PC-3 (cell line): ENCODE measurements at regions not wholly inside any gene's neighbourhood (a gene's known extent, or its start where the extent isn't known, plus 50 kb on each side); places are given as distances from the start of the nearest gene placed in this dataset.

ENCODE experiments used
- ATAC-seq: fragments of 200-7000 bp; cut with Tn5 transposase; 2 replicates; pipeline ENCODE4 v1.9.1; 2020; ENCODE audit warnings: mild to moderate bottlenecking, moderate library complexity
- BruUV-seq: library from RNA; stranded (reverse); fragments of 400-500 nt; replicated peaks from 2 replicates; lab custom pipeline; 2021; lab: Mats Ljungman, UMichigan
- CTCF ChIA-PET: fragments of 300-600 bp; sonication (Branson Sonifier 250); formaldehyde crosslinking; loops from one replicate; lab custom pipeline; 2022; ENCODE audit warnings: antibody characterized with exemption; lab: Charles Lee
- POLR2A ChIA-PET: fragments of 300-600 bp; sonication (Branson Sonifier 250); formaldehyde crosslinking; loops from one replicate; lab custom pipeline; 2022; ENCODE audit warnings: antibody characterized with exemption; ENCODE audit not compliant: unreplicated experiment; lab: Charles Lee
- DNase-seq: peaks from one replicate; pipeline ENCODE4 v3.0.0-alpha.2; 2015
- H2AFZ ChIP-seq: fragments of 300-600 bp; sonication (generic); 2 replicates; pipeline ENCODE4 v1.6.0; 2016; ENCODE audit warnings: antibody characterized with exemption, low read length
- H3F3A ChIP-seq: fragments of 300-600 bp; sonication (generic); one replicate; pipeline ENCODE4 v1.6.0; 2017; ENCODE audit warnings: antibody characterized with exemption, low read length, control low read depth, mild to moderate bottlenecking; ENCODE audit not compliant: unreplicated experiment
- H3K27ac ChIP-seq: fragments of 300-600 bp; sonication (generic); 2 replicates; pipeline ENCODE4 v1.5.1; 2016; ENCODE audit warnings: mild to moderate bottlenecking, low read length
- H3K27me3 ChIP-seq: fragments of 300-600 bp; sonication (generic); 2 replicates; pipeline ENCODE4 v1.6.1; 2016; ENCODE audit warnings: low read length, mixed read lengths
- H3K36me3 ChIP-seq: fragments of 300-600 bp; sonication (generic); 2 replicates; pipeline ENCODE4 v1.6.1; 2016; ENCODE audit warnings: low read depth, mixed run types, low read length, mixed read lengths
- H3K4me1 ChIP-seq: fragments of 300-600 bp; sonication (generic); 2 replicates; pipeline ENCODE4 v1.5.1; 2016; ENCODE audit warnings: low read length; ENCODE audit not compliant: insufficient read depth
- H3K4me2 ChIP-seq: fragments of 300-600 bp; sonication (generic); 2 replicates; pipeline ENCODE4 v1.6.0; 2016; ENCODE audit warnings: low read length
- H3K4me3 ChIP-seq: fragments of 300-600 bp; sonication (generic); 2 replicates; pipeline ENCODE4 v1.5.1; 2016; ENCODE audit warnings: mild to moderate bottlenecking, low read length, mixed read lengths
- H3K79me2 ChIP-seq: fragments of 300-600 bp; sonication (generic); 2 replicates; pipeline ENCODE4 v1.6.1; 2017; ENCODE audit warnings: low read length, mixed read lengths
- H3K9ac ChIP-seq: fragments of 300-600 bp; sonication (generic); 2 replicates; pipeline ENCODE4 v1.6.0; 2016; ENCODE audit warnings: mild to moderate bottlenecking, low read length
- H3K9me2 ChIP-seq: fragments of 300-600 bp; sonication (generic); replicated peaks from 2 replicates; pipeline ENCODE4 v1.6.1; 2016; ENCODE audit warnings: mixed run types, low read length, mixed read lengths
- H3K9me3 ChIP-seq: fragments of 300-600 bp; sonication (generic); 2 replicates; pipeline ENCODE4 v1.6.1; 2016; ENCODE audit warnings: low read length, mixed read lengths
- H4K20me1 ChIP-seq: fragments of 300-600 bp; sonication (generic); 2 replicates; pipeline ENCODE4 v1.6.1; 2016; ENCODE audit warnings: low read length, mixed read lengths
- EZH2 ChIP-seq: fragments of 300-600 bp; sonication (generic); IDR thresholded peaks from one replicate; pipeline ENCODE4 v1.6.1; 2017; ENCODE audit warnings: antibody characterized with exemption, mild to moderate bottlenecking, low read length; ENCODE audit not compliant: unreplicated experiment
- EZH2phosphoT487 ChIP-seq: fragments of 300-600 bp; sonication (generic); IDR thresholded peaks from 2 replicates; pipeline ENCODE4 v1.6.1; 2018; ENCODE audit warnings: mild to moderate bottlenecking, antibody characterized with exemption, low read length, borderline replicate concordance
- intact Hi-C: fragments of 100-400 bp; cut with micrococcal nuclease; formaldehyde crosslinking; loops from 2 replicates; pipeline ENCODE4 v1.9.0; 2023
- TF ChIP-seq, protein P1 (sequence below): fragments of 300-600 bp; sonication (generic); conservative IDR thresholded peaks from 2 replicates; pipeline ENCODE4 v1.5.1; 2017; ENCODE audit warnings: antibody characterized with exemption, low read depth, mild to moderate bottlenecking, low read length

DNA sequence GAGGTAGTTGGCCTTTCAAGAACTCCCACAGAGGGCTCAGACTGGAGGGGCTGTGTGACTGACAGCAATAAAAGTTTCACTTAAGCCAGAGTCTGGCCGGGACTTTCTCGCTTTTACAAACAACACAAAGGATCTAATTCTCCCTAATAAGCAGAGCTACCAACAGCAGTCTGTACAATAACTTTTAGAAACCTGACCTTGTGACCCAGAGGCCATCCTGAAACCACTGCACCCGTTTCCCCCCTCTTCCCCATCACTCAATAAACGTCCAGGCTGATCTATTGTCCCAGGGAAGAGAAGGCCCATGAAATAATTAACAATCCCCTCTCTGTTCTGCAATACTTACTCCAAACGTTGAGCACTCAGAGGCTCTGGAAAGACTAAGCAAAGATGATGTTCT lies 442.4 kb downstream of the ZIC3 start:
- CTCF ChIA-PET = no interaction called here
- Histone ChIP-seq H3K4me2 (no peak overlapping the region), H3K9me3 (no peaks in the 10 kb centered on the region), H3K27ac (no peak overlapping the region), H3K36me3 (no peaks in the 10 kb centered on the region), H3K4me1 (no peaks in the 10 kb centered on the region), H3K79me2 (no peaks in the 10 kb centered on the region), H4K20me1 (no peaks in the 10 kb centered on the region), H3K4me3 (no peak overlapping the region), H3K9ac (no peak overlapping the region), H3K27me3 (no peaks in the 10 kb centered on the region), H2AFZ (no peak overlapping the region), H3F3A (no peaks in the 10 kb centered on the region), H3K9me2 (no peaks in the 10 kb centered on the region)
- no peak for DNase-seq
- intact Hi-C loops = no loop called here
- no peak for TF ChIP-seq EZH2
- TF ChIP-seq EZH2phosphoT487 = no peak
- TF ChIP-seq, protein P1, sequence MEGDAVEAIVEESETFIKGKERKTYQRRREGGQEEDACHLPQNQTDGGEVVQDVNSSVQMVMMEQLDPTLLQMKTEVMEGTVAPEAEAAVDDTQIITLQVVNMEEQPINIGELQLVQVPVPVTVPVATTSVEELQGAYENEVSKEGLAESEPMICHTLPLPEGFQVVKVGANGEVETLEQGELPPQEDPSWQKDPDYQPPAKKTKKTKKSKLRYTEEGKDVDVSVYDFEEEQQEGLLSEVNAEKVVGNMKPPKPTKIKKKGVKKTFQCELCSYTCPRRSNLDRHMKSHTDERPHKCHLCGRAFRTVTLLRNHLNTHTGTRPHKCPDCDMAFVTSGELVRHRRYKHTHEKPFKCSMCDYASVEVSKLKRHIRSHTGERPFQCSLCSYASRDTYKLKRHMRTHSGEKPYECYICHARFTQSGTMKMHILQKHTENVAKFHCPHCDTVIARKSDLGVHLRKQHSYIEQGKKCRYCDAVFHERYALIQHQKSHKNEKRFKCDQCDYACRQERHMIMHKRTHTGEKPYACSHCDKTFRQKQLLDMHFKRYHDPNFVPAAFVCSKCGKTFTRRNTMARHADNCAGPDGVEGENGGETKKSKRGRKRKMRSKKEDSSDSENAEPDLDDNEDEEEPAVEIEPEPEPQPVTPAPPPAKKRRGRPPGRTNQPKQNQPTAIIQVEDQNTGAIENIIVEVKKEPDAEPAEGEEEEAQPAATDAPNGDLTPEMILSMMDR = no peak
- POLR2A ChIA-PET = no interaction called here
- ATAC-seq = no peak
- BruUV-seq = no TSS peak

DNA sequence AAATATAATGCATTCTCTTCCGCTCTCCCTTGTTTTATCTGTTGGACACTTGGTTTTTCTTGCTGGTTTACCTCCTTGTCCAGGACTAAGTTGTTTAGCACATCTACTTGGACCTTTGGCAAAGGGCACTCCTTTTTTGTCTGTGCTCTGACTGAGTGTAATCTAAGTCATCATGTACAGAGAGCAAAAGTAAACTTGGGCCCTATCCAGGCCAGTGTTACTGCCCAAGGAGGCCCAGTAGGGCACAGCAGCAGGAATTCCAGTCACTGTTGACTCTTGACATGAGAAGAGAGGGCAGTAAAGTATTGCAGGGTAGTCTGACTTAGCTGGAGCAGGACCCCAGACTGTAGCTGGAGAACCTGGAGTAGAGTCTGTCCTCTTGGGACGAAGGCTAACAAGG lies 445.5 kb downstream of the ZIC3 start:
- CTCF ChIA-PET = no interaction called here
- Histone ChIP-seq H3K9me3 (no peaks in the 10 kb centered on the region), H3K79me2 (no peaks in the 10 kb centered on the region), H3K4me2 (no peak overlapping the region), H3K4me3 (no peak overlapping the region), H3K27me3 (no peaks in the 10 kb centered on the region), H3K9ac (no peak overlapping the region), H3F3A (no peaks in the 10 kb centered on the region), H4K20me1 (no peaks in the 10 kb centered on the region), H3K9me2 (no peaks in the 10 kb centered on the region), H3K36me3 (no peaks in the 10 kb centered on the region), H3K4me1 (peaks cover 4% of the 10 kb centered on the region), H3K27ac (no peak overlapping the region), H2AFZ (no peak overlapping the region)
- intact Hi-C loops = loop anchor here (5.0 kb wide), 1 partner anchor 54 kb away; no protein-coding TSS in a partner anchor
- TF ChIP-seq EZH2phosphoT487 (no peak), EZH2 (no peak)
- TF ChIP-seq, protein P1 = no peak
- peak; percentile 41 for DNase-seq
- ATAC-seq = peak; percentile 65
- POLR2A ChIA-PET = no interaction called here
- BruUV-seq = no TSS peak

- Histone ChIP-seq H3K9me3 (no peaks in the 10 kb centered on the region), H3K9me2 (no peaks in the 10 kb centered on the region), H3K4me1 (peaks cover 19% of the 10 kb centered on the region), H2AFZ (peak overlapping the region; percentile 38; the same call in 1 of the 2 replicates), H3F3A (no peaks in the 10 kb centered on the region), H3K36me3 (no peaks in the 10 kb centered on the region), H3K27me3 (no peaks in the 10 kb centered on the region), H3K9ac (no peak overlapping the region), H4K20me1 (no peaks in the 10 kb centered on the region), H3K4me2 (peak overlapping the region; percentile 37; the same call in 1 of the 2 replicates), H3K4me3 (no peak overlapping the region), H3K79me2 (no peaks in the 10 kb centered on the region), H3K27ac (no peak overlapping the region)
- BruUV-seq = no TSS peak
- ChIA-PET CTCF (no interaction called here), POLR2A (no interaction called here)
- peak; percentile 57 for DNase-seq
- no peak for TF ChIP-seq EZH2phosphoT487
- TF ChIP-seq EZH2 = no peak
- TF ChIP-seq, protein P1 = no peak
- peak; percentile 42 for ATAC-seq
- intact Hi-C loops = loop anchor here (5.0 kb wide), 1 partner anchor 57 kb away; no protein-coding TSS in a partner anchor
These were observed 448.6 kb downstream of the ZIC3 start for GRCh38 chrX:138014577-138014976.
